ENCODE measurements at regions not wholly inside any gene's neighbourhood (a gene's known extent, or its start where the extent isn't known, plus 50 kb on each side); places are given as distances from the start of the nearest gene placed in this dataset.
"Not testable (repeated sequence)": the region's sequence is repeated elsewhere in the genome, so short reads cannot be mapped to it uniquely, and the experiment has no call there.

DNA sequence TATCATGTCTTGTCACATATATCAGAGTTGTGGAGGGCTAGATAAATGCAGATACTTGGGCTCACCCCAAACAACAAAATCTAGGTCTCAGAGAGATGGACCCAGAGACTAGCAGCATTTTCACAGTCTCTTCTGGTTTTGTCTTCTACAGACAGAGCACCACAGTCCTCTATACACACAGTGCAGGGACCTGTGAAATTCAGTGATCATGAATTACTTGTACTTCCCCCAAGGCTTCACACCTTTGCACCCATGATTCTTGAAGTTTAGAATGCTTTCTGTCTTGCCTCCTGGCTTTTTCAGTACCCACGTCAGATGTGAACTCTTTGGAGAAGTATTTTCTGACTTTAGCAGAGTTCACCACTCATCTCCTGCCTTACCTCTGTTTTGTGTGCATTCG, 371.5 kb upstream of the PRR16 start:
- DNase-seq = peak in 1 of 5 experiments; percentile 1

DNA sequence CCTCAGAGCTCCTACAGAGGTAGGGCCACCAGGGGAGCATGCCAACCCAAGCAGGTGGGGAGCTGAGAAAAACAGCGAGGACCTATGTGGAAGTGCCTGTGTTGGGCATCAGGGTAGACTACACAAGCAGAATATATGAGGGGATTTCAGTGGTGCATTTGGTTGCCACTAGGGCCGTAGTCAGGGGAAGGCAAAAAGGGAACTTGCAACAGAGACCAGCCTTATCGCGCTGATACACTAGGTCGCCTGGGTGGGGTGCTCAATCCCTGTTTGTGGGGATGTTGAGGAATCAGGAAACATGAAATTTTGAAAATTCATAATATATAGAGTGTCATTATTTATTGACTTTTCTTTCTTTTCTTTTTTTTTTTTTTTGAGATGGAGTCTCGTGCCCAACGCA, 370.9 kb upstream of the PRR16 start:
- no peak for DNase-seq

DNA sequence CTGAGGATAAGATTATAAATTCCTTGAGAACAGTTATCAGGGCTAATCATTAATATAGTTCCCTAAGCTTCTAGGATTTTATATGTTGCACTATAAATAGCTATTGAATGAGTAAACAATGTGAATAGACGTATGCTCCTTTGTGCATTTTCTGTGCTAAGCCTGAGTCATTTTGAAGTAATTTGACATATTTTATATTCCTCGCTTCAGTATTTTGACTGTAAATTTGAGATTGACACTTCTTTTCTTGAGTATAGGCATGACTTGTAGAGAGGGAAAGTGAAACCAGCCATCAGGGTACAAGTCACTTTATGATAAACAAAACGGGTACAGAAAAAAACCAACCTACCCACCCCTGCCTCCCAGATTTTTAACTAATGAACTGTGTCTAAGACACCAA, 367.7 kb upstream of the PRR16 start:
- DNase-seq = peak in 1 of 5 experiments; percentile 31

DNA sequence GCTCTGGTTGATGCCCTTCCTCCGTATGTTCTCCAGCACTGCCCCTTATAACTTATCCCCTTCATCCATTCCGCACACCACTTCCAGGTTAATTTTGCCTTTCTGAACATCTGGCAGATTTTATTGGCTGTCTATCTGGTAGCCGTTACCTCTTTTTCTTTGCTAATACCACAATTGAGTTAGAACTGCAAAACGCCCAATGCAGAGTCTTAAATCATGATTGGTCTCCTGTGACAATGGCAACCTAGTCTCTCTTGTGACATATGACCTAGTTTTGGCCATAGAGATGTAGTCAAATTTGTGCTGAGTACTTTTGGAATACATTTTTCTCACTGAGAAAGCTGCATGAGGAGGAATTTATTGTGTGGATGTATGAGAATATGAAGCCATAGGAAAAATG, 365.7 kb upstream of the PRR16 start:
- DNase-seq = no peak

DNA sequence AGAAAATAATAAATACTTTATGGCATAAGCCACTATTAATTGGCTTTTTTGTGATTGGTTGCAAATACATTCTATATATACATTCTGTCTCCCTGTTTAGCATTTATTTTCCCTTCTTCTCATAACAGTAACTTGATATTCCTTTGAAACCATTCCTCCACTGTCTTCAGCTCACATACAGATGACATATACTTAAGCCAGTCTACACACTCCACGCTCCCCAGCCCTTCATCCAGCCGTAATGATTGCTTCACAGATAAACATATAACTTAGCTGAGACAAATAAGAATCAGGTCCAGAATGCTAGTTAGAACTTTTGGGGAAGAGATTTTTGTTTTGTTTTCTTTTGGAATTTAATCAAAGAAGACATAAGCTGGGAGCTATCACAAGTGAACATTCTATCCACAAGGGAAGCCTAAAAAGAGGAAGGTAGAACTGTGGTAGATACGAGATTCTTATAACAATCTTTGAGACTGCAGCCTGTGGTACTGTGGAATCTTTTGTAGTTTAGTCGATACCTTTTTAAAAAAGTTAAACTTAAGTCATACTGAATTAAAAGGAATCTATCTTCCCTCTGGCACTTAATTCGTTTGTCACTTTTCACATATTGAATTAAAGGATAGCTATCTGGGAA, 365.1 kb upstream of the PRR16 start:
- no peak for DNase-seq

DNA sequence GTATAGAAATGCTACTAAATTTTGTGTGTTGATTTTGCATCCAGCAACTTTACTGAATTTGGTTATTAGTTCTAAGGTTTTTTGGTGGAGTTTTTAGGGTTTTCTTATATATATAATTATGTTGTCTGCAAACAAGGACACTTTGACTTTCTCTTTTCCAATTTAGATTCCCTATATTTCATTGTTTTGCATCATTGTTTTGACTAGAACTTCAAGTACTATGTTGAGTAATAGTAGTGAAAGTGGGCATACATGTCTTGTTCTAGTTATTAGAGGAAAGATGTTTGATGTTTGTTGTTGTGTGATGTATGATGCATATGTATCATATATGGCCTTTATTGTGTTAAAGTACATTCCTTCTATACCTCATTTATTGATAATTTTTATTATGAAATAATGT, 362.3 kb upstream of the PRR16 start:
- DNase-seq = no peak

DNA sequence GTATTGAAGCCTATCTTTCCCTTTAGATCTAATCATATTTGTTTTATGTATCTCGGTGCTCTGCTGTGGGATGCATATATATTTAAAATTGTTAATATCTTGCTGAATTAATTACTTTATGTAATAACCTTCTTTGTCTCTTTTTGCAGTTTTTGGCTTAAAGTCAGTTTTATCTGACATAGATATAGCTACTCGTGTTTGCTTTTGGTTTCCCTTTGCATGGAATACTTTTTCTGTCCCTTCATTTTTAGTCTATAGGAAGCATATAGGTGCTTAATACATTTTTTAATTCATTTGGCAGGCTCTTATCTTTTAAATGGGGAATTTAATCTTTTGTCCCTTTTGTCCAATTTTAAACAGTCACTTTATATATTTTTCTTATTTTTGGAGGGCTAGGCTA, 360.6 kb upstream of the PRR16 start:
- no peak for DNase-seq

DNA sequence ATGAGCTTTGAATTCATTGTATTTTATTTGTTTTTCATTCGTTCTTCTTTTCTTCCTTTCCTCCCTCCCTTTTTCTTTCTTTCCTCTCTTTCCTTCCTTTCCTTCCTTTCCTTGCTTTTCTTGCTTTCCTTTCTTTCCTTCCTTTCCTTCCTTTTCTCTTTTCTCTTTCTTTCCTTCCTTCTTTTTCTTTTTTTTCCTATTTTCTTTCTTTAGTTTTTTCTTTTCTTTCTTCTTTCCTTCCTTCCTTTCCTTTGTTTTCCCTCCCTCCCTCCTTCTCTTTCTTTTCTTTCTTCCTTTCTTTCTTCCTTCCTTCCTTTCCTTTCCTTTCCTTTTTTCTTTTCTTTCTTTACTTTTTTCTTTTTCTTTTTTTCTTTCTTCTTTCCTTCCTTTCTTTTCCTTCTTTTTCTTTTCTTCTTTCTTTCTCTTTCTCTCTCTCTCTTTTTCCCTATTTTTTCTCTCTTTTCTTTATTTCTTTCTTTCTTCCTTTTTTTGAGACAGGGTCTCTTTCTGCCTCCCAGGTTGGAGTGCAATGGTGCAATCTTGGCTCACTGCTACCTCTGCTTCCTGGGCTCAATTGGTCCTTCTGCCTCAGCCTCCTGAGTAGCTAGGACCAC, 357.1 kb upstream of the PRR16 start:
- DNase-seq = no peak

GRCh38 chr5:120108586-120109248, 355.4 kb upstream of the PRR16 start:
- DNase-seq = no peak

- no peak for DNase-seq
Observed at GRCh38 chr5:120122703-120123102, 341.4 kb upstream of the PRR16 start.

- DNase-seq = no peak
Observed at GRCh38 chr5:120124031-120124430, 340.1 kb upstream of the PRR16 start.

DNA sequence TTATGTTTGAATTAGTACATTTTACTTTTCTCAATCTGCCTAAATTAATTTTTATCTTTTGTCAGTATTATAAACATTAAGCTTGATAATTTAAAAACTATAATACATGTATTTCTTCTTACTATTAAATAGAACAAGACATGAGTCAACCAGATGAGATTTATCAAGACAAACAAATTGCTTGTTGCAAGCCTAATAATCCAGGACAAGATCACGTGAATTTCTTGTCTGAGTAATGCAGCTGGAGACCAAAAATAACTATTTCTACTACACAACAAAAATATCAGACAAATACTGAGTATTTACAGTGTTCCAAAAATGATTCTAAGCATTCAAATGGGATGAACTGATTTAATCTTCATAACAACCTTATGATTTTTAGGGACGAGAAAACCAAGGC, 339.1 kb upstream of the PRR16 start:
- no peak for DNase-seq

DNA sequence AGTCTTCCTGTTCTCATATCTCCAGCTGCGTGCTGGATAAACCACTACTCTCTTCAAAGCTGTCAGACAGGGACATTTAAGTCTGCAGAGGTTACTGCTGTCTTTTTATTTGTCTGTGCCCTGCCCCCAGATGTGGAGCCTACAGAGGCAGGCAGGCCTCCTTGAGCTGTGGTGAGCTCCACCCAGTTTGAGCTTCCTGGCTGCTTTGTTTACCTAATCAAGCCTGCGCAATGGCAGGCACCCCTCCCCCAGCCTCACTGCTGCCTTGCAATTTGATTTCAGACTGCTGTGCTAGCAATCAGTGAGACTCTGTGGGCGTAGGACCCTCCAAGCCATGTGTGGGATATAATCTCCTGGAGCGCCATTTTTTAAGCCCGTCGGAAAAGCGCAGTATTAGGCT, 331.8 kb upstream of the PRR16 start:
- peak in 1 of 5 experiments; percentile 32 for DNase-seq

DNA sequence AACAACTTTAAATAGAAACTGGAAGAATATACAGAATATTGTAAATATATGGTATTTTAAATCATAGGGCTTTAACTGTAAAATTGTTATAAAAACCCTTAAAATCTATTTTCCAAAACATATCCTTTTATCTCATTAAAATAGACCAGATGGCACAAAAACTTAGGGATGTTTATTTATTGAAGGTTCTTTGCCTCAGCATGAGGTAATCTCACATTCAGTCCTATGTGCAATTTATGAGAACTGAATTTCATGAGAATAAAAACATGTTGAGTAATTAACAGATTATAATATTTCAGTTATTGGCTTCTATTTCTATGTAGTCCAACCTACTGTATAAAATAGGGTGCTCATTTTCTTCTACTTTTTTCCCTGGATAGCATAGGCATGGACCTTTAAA, 329.2 kb upstream of the PRR16 start:
- DNase-seq = no peak

- DNase-seq = no peak
Observed at GRCh38 chr5:120137582-120137981, 326.5 kb upstream of the PRR16 start.

DNA sequence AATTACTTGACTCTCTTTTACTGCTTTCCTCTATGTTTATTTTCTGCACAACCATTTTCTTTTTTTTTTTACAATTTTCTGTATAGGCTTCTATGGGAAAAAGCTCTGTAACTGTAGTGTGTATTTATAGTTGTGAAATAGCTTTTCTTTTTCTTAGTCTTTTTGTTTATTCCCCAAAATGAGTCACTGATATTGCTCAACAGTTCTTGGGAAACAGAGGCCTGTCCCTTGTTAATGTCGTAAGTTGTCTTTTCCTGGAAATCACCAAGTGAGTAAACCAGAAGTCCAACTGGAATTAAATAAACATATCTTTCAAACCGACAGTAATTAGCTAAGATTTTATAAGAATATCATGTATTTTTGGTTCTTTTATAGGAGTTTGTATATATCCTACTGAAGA, 325.1 kb upstream of the PRR16 start:
- DNase-seq = peak in 1 of 5 experiments; percentile 16

DNA sequence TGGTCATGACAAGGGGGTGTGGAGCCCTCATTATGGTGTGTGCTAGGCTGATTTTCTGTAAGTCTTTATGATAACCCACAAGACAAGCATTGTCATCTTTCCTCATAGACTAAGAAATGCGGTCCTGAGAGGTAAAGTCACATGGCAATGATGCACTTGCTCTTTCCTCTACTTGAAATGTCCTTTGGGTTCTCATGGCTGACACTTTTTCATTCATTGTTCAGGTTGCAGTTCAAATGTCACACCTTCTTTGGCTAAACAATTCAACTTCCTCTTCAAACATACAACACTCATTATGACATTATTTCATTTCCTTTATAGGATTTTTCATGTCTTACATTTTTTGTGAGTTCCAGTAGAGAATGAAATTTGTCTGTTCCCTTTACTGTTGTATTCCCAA, 323.6 kb upstream of the PRR16 start:
- peak in 1 of 5 experiments; percentile 7 for DNase-seq

- no peak for DNase-seq
Observed at GRCh38 chr5:120141076-120141475, 323.0 kb upstream of the PRR16 start.

- no peak for DNase-seq
Observed at GRCh38 chr5:120146787-120147186, 317.3 kb upstream of the PRR16 start.

DNA sequence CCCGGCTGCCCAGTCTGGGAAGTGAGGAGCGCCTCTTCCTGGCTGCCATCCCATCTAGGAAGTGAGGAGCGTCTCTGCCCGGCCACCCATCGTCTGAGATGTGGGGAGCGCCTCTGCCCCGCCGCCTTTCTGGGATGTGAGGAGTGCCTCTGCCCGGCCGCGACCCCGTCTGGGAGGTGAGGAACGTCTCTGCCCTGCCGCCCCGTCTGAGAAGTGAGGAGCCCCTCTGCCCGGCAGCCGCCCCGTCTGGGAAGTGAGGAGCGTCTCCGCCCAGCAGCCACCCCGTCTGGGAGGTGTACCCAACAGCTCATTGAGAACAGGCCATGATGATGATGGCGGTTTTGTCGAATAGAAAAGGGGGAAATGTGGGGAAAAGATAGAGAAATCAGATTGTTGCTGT, 316.2 kb upstream of the PRR16 start:
- not testable (repeated sequence) for DNase-seq

- DNase-seq = no peak
Observed at GRCh38 chr5:120150770-120151169, 313.3 kb upstream of the PRR16 start.

GRCh38 chr5:120151181-120151580, 312.9 kb upstream of the PRR16 start:
- no peak for DNase-seq

GRCh38 chr5:120151825-120152224, 312.3 kb upstream of the PRR16 start:
- no peak for DNase-seq

GRCh38 chr5:120152472-120152871, 311.6 kb upstream of the PRR16 start:
- DNase-seq = no peak

Data from T-helper 2 cell (primary cell).